ENCODE measurements at regions not wholly inside any gene's neighbourhood (a gene's known extent, or its start where the extent isn't known, plus 50 kb on each side); places are given as distances from the start of the nearest gene placed in this dataset.

- no peak for FAIRE-seq
Observed at GRCh38 chr11:109109150-109109549, 312.8 kb upstream of the C11orf87 start.

GRCh38 chr11:109109571-109110315, 312.2 kb upstream of the C11orf87 start:
- no peak for FAIRE-seq

- no peak for FAIRE-seq
Observed at GRCh38 chr11:109112261-109112660, 309.7 kb upstream of the C11orf87 start.

- no peak for FAIRE-seq
Observed at GRCh38 chr11:109112821-109113280, 309.1 kb upstream of the C11orf87 start.

- FAIRE-seq, result no peak
Observed at GRCh38 chr11:109120341-109120740, 301.6 kb upstream of the C11orf87 start.

- no peak for FAIRE-seq
Observed at GRCh38 chr11:109121173-109121932, 300.6 kb upstream of the C11orf87 start.

GRCh38 chr11:109123816-109124787, 297.9 kb upstream of the C11orf87 start:
- no peak for FAIRE-seq

- FAIRE-seq, result no peak
Observed at GRCh38 chr11:109130910-109131309, 291.1 kb upstream of the C11orf87 start.

- no peak for FAIRE-seq
Observed at GRCh38 chr11:109132539-109132938, 289.5 kb upstream of the C11orf87 start.

- FAIRE-seq, result no peak
Observed at GRCh38 chr11:109133159-109133558, 288.8 kb upstream of the C11orf87 start.

GRCh38 chr11:109135627-109136026, 286.4 kb upstream of the C11orf87 start:
- FAIRE-seq, result no peak

- FAIRE-seq, result no peak
Observed at GRCh38 chr11:109138196-109138595, 283.8 kb upstream of the C11orf87 start.

- FAIRE-seq, result no peak
Observed at GRCh38 chr11:109140426-109140825, 281.6 kb upstream of the C11orf87 start.

- no peak for FAIRE-seq
Observed at GRCh38 chr11:109140857-109141515, 281.0 kb upstream of the C11orf87 start.

GRCh38 chr11:109145287-109145686, 276.7 kb upstream of the C11orf87 start:
- FAIRE-seq, result no peak

- FAIRE-seq, result no peak
Observed at GRCh38 chr11:109147726-109148125, 274.3 kb upstream of the C11orf87 start.

GRCh38 chr11:109148669-109149068, 273.3 kb upstream of the C11orf87 start:
- no peak for FAIRE-seq

- no peak for FAIRE-seq
Observed at GRCh38 chr11:109150581-109150980, 271.4 kb upstream of the C11orf87 start.

GRCh38 chr11:109153836-109154235, 268.2 kb upstream of the C11orf87 start:
- FAIRE-seq, result no peak

GRCh38 chr11:109155291-109155690, 266.7 kb upstream of the C11orf87 start:
- FAIRE-seq, result no peak

GRCh38 chr11:109165035-109165434, 257.0 kb upstream of the C11orf87 start:
- FAIRE-seq, result no peak

- no peak for FAIRE-seq
Observed at GRCh38 chr11:109166441-109166840, 255.5 kb upstream of the C11orf87 start.

All from A204.1 (cell line).